GM18508 (cell line): ENCODE measurements at regions not wholly inside any gene's neighbourhood (a gene's known extent, or its start where the extent isn't known, plus 50 kb on each side); places are given as distances from the start of the nearest gene placed in this dataset.
"Not testable (repeated sequence)": the region's sequence is repeated elsewhere in the genome, so short reads cannot be mapped to it uniquely, and the experiment has no call there.

Experiments used
- ATAC-seq: cut with Tn5 transposase; IDR thresholded peaks from one replicate; pipeline ENCODE4 v1.9.1; 2021; ENCODE audit warnings: moderate number of reproducible peaks; ENCODE audit not compliant: insufficient read depth, unreplicated experiment

- not testable (repeated sequence) for ATAC-seq
Observed at GRCh38 chr1:121048769-121049443, 135.2 kb downstream of the FAM72B start.

GRCh38 chr1:121050097-121050496 is 134.0 kb downstream of the FAM72B start:
- ATAC-seq: not testable (repeated sequence)

- not testable (repeated sequence) for ATAC-seq
Observed at GRCh38 chr1:121051161-121051790, 132.9 kb downstream of the FAM72B start.

- not testable (repeated sequence) for ATAC-seq
Observed at GRCh38 chr1:121052081-121052660, 132.0 kb downstream of the FAM72B start.

GRCh38 chr1:121054928-121055327 is 129.2 kb downstream of the FAM72B start:
- not testable (repeated sequence) for ATAC-seq

GRCh38 chr1:121066925-121067324 is 117.2 kb downstream of the FAM72B start:
- ATAC-seq: not testable (repeated sequence)

- ATAC-seq: not testable (repeated sequence)
Observed at GRCh38 chr1:121068738-121069499, 115.2 kb downstream of the FAM72B start.

- ATAC-seq: not testable (repeated sequence)
Observed at GRCh38 chr1:121073852-121074251, 110.3 kb downstream of the FAM72B start.

GRCh38 chr1:121075254-121075805 is 108.8 kb downstream of the FAM72B start:
- not testable (repeated sequence) for ATAC-seq

GRCh38 chr1:121076674-121077073 is 107.5 kb downstream of the FAM72B start:
- peak; percentile 86 for ATAC-seq

GRCh38 chr1:121079655-121080054 is 104.5 kb downstream of the FAM72B start:
- ATAC-seq: not testable (repeated sequence)

- not testable (repeated sequence) for ATAC-seq
Observed at GRCh38 chr1:121080197-121080903, 103.8 kb downstream of the FAM72B start.

- ATAC-seq: not testable (repeated sequence)
Observed at GRCh38 chr1:121080904-121081264, 103.3 kb downstream of the FAM72B start.

GRCh38 chr1:121081625-121082199 is 102.4 kb downstream of the FAM72B start:
- ATAC-seq: not testable (repeated sequence)

GRCh38 chr1:121082995-121083394 is 101.1 kb downstream of the FAM72B start:
- not testable (repeated sequence) for ATAC-seq

GRCh38 chr1:121086249-121086648 is 97.9 kb downstream of the FAM72B start:
- ATAC-seq: not testable (repeated sequence)

- not testable (repeated sequence) for ATAC-seq
Observed at GRCh38 chr1:121087221-121087620, 96.9 kb downstream of the FAM72B start.

- not testable (repeated sequence) for ATAC-seq
Observed at GRCh38 chr1:121088568-121088967, 95.6 kb downstream of the FAM72B start.

GRCh38 chr1:121092329-121092968 is 91.7 kb downstream of the FAM72B start:
- ATAC-seq: not testable (repeated sequence)
